ENCODE measurements at regions not wholly inside any gene's neighbourhood (a gene's known extent, or its start where the extent isn't known, plus 50 kb on each side); places are given as distances from the start of the nearest gene placed in this dataset.

GRCh38 chr6:165794179-165794601 is 131.1 kb upstream of the PDE10A start:
- TF ChIP-seq POLR2AphosphoS5 (IDR thresholded peaks at IDR 0.05) (no peak), CTCF (IDR thresholded peaks at IDR 0.05) (no peak), EP300 (IDR thresholded peaks at IDR 0.05) (no peak), POLR2A (IDR thresholded peaks at IDR 0.05) (no peak)
- no peak for DNase-seq
- intact Hi-C loops (cut with DNase I): no loop called here

GRCh38 chr6:165793287-165793825 is 130.3 kb upstream of the PDE10A start:
- H3K27ac ChIP-seq: no peak overlapping the region
- no peaks in the 10 kb centered on the region for H3K4me1 ChIP-seq
- no peaks in the 10 kb centered on the region for H3K36me3 ChIP-seq
- no peak overlapping the region for H3K4me3 ChIP-seq
- WGBS, 2 donors: 90 to 93% methylated on average over 10 of the region's 10 CpGs
- TF ChIP-seq POLR2AphosphoS5 (IDR thresholded peaks at IDR 0.05) (no peak), POLR2A (IDR thresholded peaks at IDR 0.05) (no peak), EP300 (IDR thresholded peaks at IDR 0.05) (no peak), CTCF (IDR thresholded peaks at IDR 0.05) (no peak)
- DNase-seq: no peak
- no peaks in the 10 kb centered on the region for H3K27me3 ChIP-seq
- H3K9me3 ChIP-seq: no peaks in the 10 kb centered on the region
- intact Hi-C loops (cut with DNase I): no loop called here

More at GRCh38 chr6:165794179-165794601, 131.1 kb upstream of the PDE10A start:
- H3K9me3 ChIP-seq: no peaks in the 10 kb centered on the region
- no peak overlapping the region for H3K27ac ChIP-seq
- no peaks in the 10 kb centered on the region for H3K36me3 ChIP-seq
- H3K27me3 ChIP-seq: no peaks in the 10 kb centered on the region
- H3K4me3 ChIP-seq: no peak overlapping the region
- 91 to 93% methylated on average over 6 of the region's 6 CpGs for WGBS, 2 donors
- no peaks in the 10 kb centered on the region for H3K4me1 ChIP-seq

GRCh38 chr6:165791876-165792437 is 128.9 kb upstream of the PDE10A start:
- 93 to 94% methylated on average over 24 of the region's 24 CpGs for WGBS, 2 donors
- Histone ChIP-seq H3K4me1 (no peaks in the 10 kb centered on the region), H3K27ac (no peak overlapping the region), H3K27me3 (no peaks in the 10 kb centered on the region), H3K9me3 (no peaks in the 10 kb centered on the region), H3K4me3 (no peak overlapping the region), H3K36me3 (no peaks in the 10 kb centered on the region)
- intact Hi-C loops (cut with DNase I): no loop called here
- DNase-seq: no peak
- TF ChIP-seq POLR2A (IDR thresholded peaks at IDR 0.05) (no peak), EP300 (IDR thresholded peaks at IDR 0.05) (no peak), POLR2AphosphoS5 (IDR thresholded peaks at IDR 0.05) (no peak), CTCF (IDR thresholded peaks at IDR 0.05) (no peak)

GRCh38 chr6:165791306-165791705 is 128.3 kb upstream of the PDE10A start:
- Histone ChIP-seq H3K4me1 (no peaks in the 10 kb centered on the region), H3K4me3 (no peak overlapping the region), H3K27ac (no peak overlapping the region), H3K27me3 (no peaks in the 10 kb centered on the region), H3K9me3 (no peaks in the 10 kb centered on the region), H3K36me3 (no peaks in the 10 kb centered on the region)
- no peak for TF ChIP-seq CTCF (IDR thresholded peaks at IDR 0.05)
- no peak for TF ChIP-seq POLR2AphosphoS5 (IDR thresholded peaks at IDR 0.05)
- TF ChIP-seq POLR2A (IDR thresholded peaks at IDR 0.05): no peak
- no peak for TF ChIP-seq EP300 (IDR thresholded peaks at IDR 0.05)
- no peak for DNase-seq
- intact Hi-C loops (cut with DNase I): no loop called here
- 80 to 89% methylated on average over 9 of the region's 9 CpGs for WGBS, 2 donors

- no peak for TF ChIP-seq CTCF (IDR thresholded peaks at IDR 0.05)
- no peak for TF ChIP-seq POLR2A (IDR thresholded peaks at IDR 0.05)
- no peak for TF ChIP-seq POLR2AphosphoS5 (IDR thresholded peaks at IDR 0.05)
- no peak for TF ChIP-seq EP300 (IDR thresholded peaks at IDR 0.05)
- no peaks in the 10 kb centered on the region for H3K9me3 ChIP-seq
- H3K36me3 ChIP-seq: no peaks in the 10 kb centered on the region
- no peaks in the 10 kb centered on the region for H3K27me3 ChIP-seq
- no peaks in the 10 kb centered on the region for H3K4me1 ChIP-seq
- no peak overlapping the region for H3K4me3 ChIP-seq
- no peak overlapping the region for H3K27ac ChIP-seq
- WGBS, 2 donors: 57 to 61% methylated on average over 3 of the region's 3 CpGs
- DNase-seq: no peak
- intact Hi-C loops (cut with DNase I): no loop called here
Observed at GRCh38 chr6:165782812-165783211, 119.8 kb upstream of the PDE10A start.
